ENCODE measurements at regions not wholly inside any gene's neighbourhood (a gene's known extent, or its start where the extent isn't known, plus 50 kb on each side); places are given as distances from the start of the nearest gene placed in this dataset.
A peak's percentile ranks its signal among the peaks of the same experiment; 100 is the strongest.

- ATAC-seq (no peak), DNase-seq (no peak)
- no peak overlapping the region for H3K27ac ChIP-seq
- H3K27me3 ChIP-seq, result peaks cover 5 to 48% (median 38%) of the 10 kb centered on the region in 7 donors
- H3K4me3 ChIP-seq, result no peak overlapping the region
- H3K4me1 ChIP-seq, result peaks cover 0 to 11% (median 0%) of the 10 kb centered on the region in 9 donors
- TF ChIP-seq CTCF (IDR thresholded peaks at IDR 0.05), result no peak
- intact Hi-C loops (cut with DNase I), result no loop called here
- no peaks in the 10 kb centered on the region for H3K36me3 ChIP-seq
- 78 to 80% methylated on average over 22 of the region's 22 CpGs for WGBS, 2 donors
- H3K9me3 ChIP-seq, result no peaks in the 10 kb centered on the region
Observed at GRCh38 chr5:179439181-179439985, 94.1 kb upstream of the ADAMTS2 start.

DNA sequence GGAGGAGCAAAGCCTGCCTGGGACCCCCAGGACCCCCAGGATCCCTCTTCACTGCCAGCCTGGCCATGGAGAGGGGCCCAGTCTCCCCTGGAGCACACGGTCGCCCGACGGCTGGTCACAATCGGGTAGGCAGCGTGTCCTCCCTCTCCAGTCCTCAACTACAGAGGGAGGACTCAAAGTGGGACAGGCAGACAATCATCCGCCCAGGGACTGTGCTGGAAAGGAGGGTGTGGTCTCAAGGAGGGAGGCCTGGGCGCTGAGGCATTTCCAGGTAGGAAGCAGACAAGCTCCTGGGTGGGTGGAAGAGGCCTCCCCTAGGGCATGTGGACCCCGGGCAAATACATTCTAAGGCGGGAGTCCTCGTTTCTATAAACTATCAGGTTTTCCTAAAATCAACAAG is 93.2 kb upstream of the ADAMTS2 start:
- peak in 1 of 8 donors; percentile 39 for ATAC-seq
- intact Hi-C loops (cut with DNase I), result no loop called here
- Histone ChIP-seq H3K36me3 (no peaks in the 10 kb centered on the region), H3K27ac (no peak overlapping the region), H3K27me3 (peaks cover 5 to 48% (median 38%) of the 10 kb centered on the region in 7 donors), H3K4me1 (peaks cover 0 to 11% (median 0%) of the 10 kb centered on the region in 9 donors), H3K4me3 (no peak overlapping the region), H3K9me3 (no peaks in the 10 kb centered on the region)
- whole genome bisulfite sequencing, 2 donors, result 65 to 69% methylated on average over 11 of the region's 11 CpGs
- no peak for DNase-seq
- no peak for TF ChIP-seq CTCF (IDR thresholded peaks at IDR 0.05)

DNA sequence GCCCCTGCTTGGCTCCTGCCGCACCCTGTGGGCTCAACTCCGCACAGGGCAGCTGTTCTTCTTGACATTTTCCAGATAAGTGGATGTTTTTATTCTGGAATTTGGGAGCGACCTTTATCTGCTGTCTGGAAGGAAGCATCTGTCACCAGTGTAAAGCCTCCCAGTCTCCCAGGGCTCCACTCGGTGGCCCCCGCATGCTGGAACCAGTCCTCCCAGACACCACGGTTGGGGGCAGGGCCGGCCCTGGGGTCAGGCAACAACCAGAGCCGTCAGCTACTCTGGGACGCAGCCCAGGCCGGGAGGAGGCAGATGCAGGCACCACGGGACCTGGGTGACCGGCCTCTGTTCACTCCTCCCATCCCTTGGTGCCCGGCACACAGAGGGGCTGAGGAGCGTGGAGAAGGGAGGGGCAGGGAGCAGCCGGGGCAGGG is 92.8 kb upstream of the ADAMTS2 start:
- peaks cover 0 to 11% (median 0%) of the 10 kb centered on the region in 9 donors for H3K4me1 ChIP-seq
- H3K27me3 ChIP-seq, result peaks cover 5 to 48% (median 38%) of the 10 kb centered on the region in 7 donors
- no peak for TF ChIP-seq CTCF (IDR thresholded peaks at IDR 0.05)
- WGBS, 2 donors, result 8 to 13% methylated on average over 15 of the region's 15 CpGs
- peak in 1 of 2 donors; percentile 37 for DNase-seq
- H3K9me3 ChIP-seq, result no peaks in the 10 kb centered on the region
- peak in 7 of 8 donors; percentile 25 to 67 (median 56) for ATAC-seq
- no peak overlapping the region for H3K27ac ChIP-seq
- intact Hi-C loops (cut with DNase I), result no loop called here
- H3K4me3 ChIP-seq, result no peak overlapping the region
- no peaks in the 10 kb centered on the region for H3K36me3 ChIP-seq

DNA sequence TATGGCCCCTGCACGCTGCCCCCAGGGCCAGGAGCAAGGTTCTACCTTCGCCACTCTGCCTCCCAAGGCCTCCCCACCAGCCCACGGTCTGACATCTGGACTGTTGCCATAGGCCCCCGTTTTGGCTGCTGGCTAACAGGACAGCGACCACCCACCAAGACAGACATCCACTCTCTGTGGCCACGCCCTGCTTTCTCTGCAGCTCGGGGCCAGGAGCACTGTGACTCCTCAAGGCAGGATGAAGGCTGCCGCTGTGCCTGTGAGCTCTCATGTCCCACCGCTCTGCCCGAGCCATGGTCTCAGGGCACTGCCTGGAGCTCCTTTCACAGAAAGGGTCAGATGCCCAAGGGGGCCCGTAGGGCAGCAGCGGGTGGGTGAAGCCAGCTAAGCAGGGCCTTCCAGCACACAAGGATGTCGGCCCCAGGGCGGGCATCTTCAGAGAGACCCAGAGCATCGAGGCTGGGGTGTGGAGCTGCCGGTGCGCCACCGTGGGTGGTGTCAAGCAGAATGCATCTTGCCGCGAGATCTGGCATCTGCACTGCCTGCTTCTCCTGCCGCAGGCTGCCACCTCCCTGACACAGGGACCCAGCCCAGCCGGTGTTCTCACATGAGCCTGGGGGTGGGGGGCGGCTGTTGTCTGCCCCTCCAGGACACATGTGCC is 92.2 kb upstream of the ADAMTS2 start:
- Histone ChIP-seq H3K9me3 (no peaks in the 10 kb centered on the region), H3K27me3 (peaks cover 5 to 48% (median 38%) of the 10 kb centered on the region in 7 donors), H3K27ac (no peak overlapping the region), H3K36me3 (no peaks in the 10 kb centered on the region), H3K4me3 (no peak overlapping the region), H3K4me1 (peaks cover 0 to 11% (median 0%) of the 10 kb centered on the region in 9 donors)
- 41 to 46% methylated on average over 20 to 23 of the region's 23 CpGs for WGBS, 2 donors
- DNase-seq (no peak), ATAC-seq (peak in 2 of 8 donors; percentile 24 to 31)
- intact Hi-C loops (cut with DNase I), result no loop called here
- no peak for TF ChIP-seq CTCF (IDR thresholded peaks at IDR 0.05)
